ENCODE measurements at regions not wholly inside any gene's neighbourhood (a gene's known extent, or its start where the extent isn't known, plus 50 kb on each side); places are given as distances from the start of the nearest gene placed in this dataset.

- no peaks in the 10 kb centered on the region for H3K9me3 ChIP-seq (ENCODE audit: insufficient read depth, low read length)
- no peaks in the 10 kb centered on the region for H3F3A ChIP-seq (ENCODE audit: insufficient read depth)
- H3K79me2 ChIP-seq (ENCODE audit: insufficient read depth, low read length), result no peaks in the 10 kb centered on the region
- H3K9ac ChIP-seq (ENCODE audit: low read length), result no peak overlapping the region
- TF ChIP-seq EZH2phosphoT487 (conservative IDR thresholded peaks at IDR 0.05; ENCODE audit: low read length), result no peak
- TF ChIP-seq CTCF (IDR thresholded peaks at IDR 0.05; ENCODE audit: insufficient read depth, low read length, poor library complexity, severe bottlenecking), result no peak
- no peaks in the 10 kb centered on the region for H3K9me2 ChIP-seq (replicated peaks; ENCODE audit: insufficient read depth, low read length)
- H4K20me1 ChIP-seq (ENCODE audit: low read depth, low read length), result no peaks in the 10 kb centered on the region
- no peaks in the 10 kb centered on the region for H3K27me3 ChIP-seq (ENCODE audit: low read length)
- H3K4me2 ChIP-seq (ENCODE audit: low read depth, low read length, poor library complexity, severe bottlenecking), result no peak overlapping the region
- no peaks in the 10 kb centered on the region for H3K36me3 ChIP-seq (ENCODE audit: low read length)
- H2AFZ ChIP-seq (ENCODE audit: low read depth, low read length, severe bottlenecking), result no peak overlapping the region
- H3K4me3 ChIP-seq (ENCODE audit: insufficient read depth, low read length, poor library complexity, severe bottlenecking), result no peak overlapping the region
- H3K27ac ChIP-seq (ENCODE audit: low read depth, low read length), result no peak overlapping the region
Measured at GRCh38 chr2:53257287-53257686, 510.3 kb upstream of the CHAC2 start.

- Histone ChIP-seq H3K27me3 (ENCODE audit: low read length) (no peaks in the 10 kb centered on the region), H3K4me3 (ENCODE audit: insufficient read depth, low read length, poor library complexity, severe bottlenecking) (no peak overlapping the region), H3K9me2 (replicated peaks; ENCODE audit: insufficient read depth, low read length) (no peaks in the 10 kb centered on the region), H3K36me3 (ENCODE audit: low read length) (no peaks in the 10 kb centered on the region), H3K9ac (ENCODE audit: low read length) (no peak overlapping the region), H4K20me1 (ENCODE audit: low read depth, low read length) (no peaks in the 10 kb centered on the region), H3K27ac (ENCODE audit: low read depth, low read length) (no peak overlapping the region), H3K79me2 (ENCODE audit: insufficient read depth, low read length) (no peaks in the 10 kb centered on the region), H3F3A (ENCODE audit: insufficient read depth) (no peaks in the 10 kb centered on the region), H3K9me3 (ENCODE audit: insufficient read depth, low read length) (no peaks in the 10 kb centered on the region), H3K4me2 (ENCODE audit: low read depth, low read length, poor library complexity, severe bottlenecking) (no peak overlapping the region), H2AFZ (ENCODE audit: low read depth, low read length, severe bottlenecking) (no peak overlapping the region)
- TF ChIP-seq EZH2phosphoT487 (conservative IDR thresholded peaks at IDR 0.05; ENCODE audit: low read length), result no peak
- no peak for TF ChIP-seq CTCF (IDR thresholded peaks at IDR 0.05; ENCODE audit: insufficient read depth, low read length, poor library complexity, severe bottlenecking)
Measured at GRCh38 chr2:53253244-53253643, 514.4 kb upstream of the CHAC2 start.

- H3K27me3 ChIP-seq (ENCODE audit: low read length), result no peaks in the 10 kb centered on the region
- no peak overlapping the region for H2AFZ ChIP-seq (ENCODE audit: low read depth, low read length, severe bottlenecking)
- H3K9ac ChIP-seq (ENCODE audit: low read length), result no peak overlapping the region
- H3K4me2 ChIP-seq (ENCODE audit: low read depth, low read length, poor library complexity, severe bottlenecking), result no peak overlapping the region
- H3K27ac ChIP-seq (ENCODE audit: low read depth, low read length), result no peak overlapping the region
- no peaks in the 10 kb centered on the region for H3K79me2 ChIP-seq (ENCODE audit: insufficient read depth, low read length)
- no peaks in the 10 kb centered on the region for H4K20me1 ChIP-seq (ENCODE audit: low read depth, low read length)
- H3F3A ChIP-seq (ENCODE audit: insufficient read depth), result no peaks in the 10 kb centered on the region
- no peak overlapping the region for H3K4me3 ChIP-seq (ENCODE audit: insufficient read depth, low read length, poor library complexity, severe bottlenecking)
- no peaks in the 10 kb centered on the region for H3K36me3 ChIP-seq (ENCODE audit: low read length)
- no peaks in the 10 kb centered on the region for H3K9me3 ChIP-seq (ENCODE audit: insufficient read depth, low read length)
- TF ChIP-seq CTCF (IDR thresholded peaks at IDR 0.05; ENCODE audit: insufficient read depth, low read length, poor library complexity, severe bottlenecking) (no peak), EZH2phosphoT487 (conservative IDR thresholded peaks at IDR 0.05; ENCODE audit: low read length) (no peak)
- no peaks in the 10 kb centered on the region for H3K9me2 ChIP-seq (replicated peaks; ENCODE audit: insufficient read depth, low read length)
Measured at GRCh38 chr2:53252115-53252514, 515.5 kb upstream of the CHAC2 start.

Data from SU-DHL-6 (cell line).